ENCODE measurements at regions not wholly inside any gene's neighbourhood (a gene's known extent, or its start where the extent isn't known, plus 50 kb on each side); places are given as distances from the start of the nearest gene placed in this dataset.
A peak's percentile ranks its signal among the peaks of the same experiment; 100 is the strongest.

DNA sequence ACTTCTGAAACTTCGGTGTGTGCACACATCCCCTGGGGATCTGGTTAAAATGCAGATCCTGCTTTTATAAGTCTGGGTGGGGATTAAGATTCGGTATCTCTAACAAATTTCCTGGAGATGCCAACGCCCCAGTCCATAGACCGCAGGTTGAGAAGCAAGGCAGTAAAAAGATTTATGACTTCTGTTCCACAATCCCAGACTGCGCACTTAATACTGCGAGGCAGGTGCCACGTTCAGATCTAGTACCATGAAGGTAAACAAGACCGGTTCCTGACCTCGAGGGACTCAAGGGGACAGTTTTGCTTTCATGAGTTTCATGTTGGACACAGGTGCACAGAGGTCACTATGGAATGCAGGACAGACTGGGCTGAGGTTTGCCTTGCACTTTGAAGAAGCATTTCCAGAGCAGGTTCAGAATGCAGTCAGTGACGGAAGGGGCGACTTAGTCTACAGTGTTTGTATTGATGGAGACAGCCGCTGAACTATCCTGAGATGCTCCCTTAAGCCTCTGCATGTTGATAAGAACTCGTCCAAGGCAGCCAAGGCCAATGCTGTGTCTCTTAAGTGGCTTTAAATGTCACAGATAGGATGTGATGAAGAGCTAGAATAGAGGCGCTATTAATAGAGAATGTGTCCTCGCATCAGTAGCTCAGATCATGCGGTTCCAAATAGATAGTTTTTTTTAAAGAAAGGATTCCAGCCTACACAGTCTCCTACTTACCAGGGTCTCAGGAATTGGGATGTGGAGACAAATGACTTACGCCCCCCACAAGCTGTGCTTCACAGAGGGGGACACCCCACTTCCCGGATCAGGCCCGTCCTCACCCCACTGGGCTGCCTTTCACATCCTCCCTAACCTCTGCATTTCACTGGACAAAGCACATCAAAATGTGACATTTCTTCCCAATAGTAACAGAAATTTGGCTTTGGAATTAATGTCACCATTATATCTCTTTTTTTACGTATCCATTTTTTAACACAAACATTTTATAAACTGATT is 97.1 kb upstream of the IRS2 start:
- DNase-seq (ENCODE audit: low spot score), result no peak

- DNase-seq (ENCODE audit: low spot score), result no peak
Observed at GRCh38 chr13:109881961-109882558, 95.7 kb upstream of the IRS2 start.

DNA sequence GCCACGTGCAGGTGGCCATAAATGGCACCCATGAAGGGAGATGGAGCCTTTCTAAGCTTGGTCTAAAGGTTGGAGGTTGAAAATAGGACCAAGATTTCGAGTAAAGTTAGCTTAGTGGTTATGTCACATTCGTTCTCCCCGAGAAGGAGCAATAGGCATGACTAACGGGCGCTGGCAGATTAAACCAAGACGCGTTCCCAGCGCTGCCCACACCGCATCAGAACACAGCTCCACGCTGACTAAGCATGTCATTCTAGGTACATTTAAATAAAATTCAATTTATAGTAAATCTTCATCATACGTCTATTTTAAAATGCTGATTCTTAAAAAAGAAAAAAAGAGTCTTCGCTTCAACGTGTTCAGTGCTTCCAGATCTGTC is 95.0 kb upstream of the IRS2 start:
- no peak for DNase-seq (ENCODE audit: low spot score)

- DNase-seq (ENCODE audit: low spot score), result no peak
Observed at GRCh38 chr13:109880371-109881346, 94.3 kb upstream of the IRS2 start.

- no peak for DNase-seq (ENCODE audit: low spot score)
Observed at GRCh38 chr13:109879338-109879737, 93.0 kb upstream of the IRS2 start.

GRCh38 chr13:109877809-109878208 is 91.4 kb upstream of the IRS2 start:
- DNase-seq (ENCODE audit: low spot score), result no peak

- no peak for DNase-seq (ENCODE audit: low spot score)
Observed at GRCh38 chr13:109875746-109876145, 89.4 kb upstream of the IRS2 start.

GRCh38 chr13:109874484-109875454 is 88.4 kb upstream of the IRS2 start:
- peak; percentile 42 for DNase-seq (ENCODE audit: low spot score)

GRCh38 chr13:109873351-109874123 is 87.2 kb upstream of the IRS2 start:
- no peak for DNase-seq (ENCODE audit: low spot score)

GRCh38 chr13:109872864-109873263 is 86.5 kb upstream of the IRS2 start:
- DNase-seq (ENCODE audit: low spot score), result no peak

DNA sequence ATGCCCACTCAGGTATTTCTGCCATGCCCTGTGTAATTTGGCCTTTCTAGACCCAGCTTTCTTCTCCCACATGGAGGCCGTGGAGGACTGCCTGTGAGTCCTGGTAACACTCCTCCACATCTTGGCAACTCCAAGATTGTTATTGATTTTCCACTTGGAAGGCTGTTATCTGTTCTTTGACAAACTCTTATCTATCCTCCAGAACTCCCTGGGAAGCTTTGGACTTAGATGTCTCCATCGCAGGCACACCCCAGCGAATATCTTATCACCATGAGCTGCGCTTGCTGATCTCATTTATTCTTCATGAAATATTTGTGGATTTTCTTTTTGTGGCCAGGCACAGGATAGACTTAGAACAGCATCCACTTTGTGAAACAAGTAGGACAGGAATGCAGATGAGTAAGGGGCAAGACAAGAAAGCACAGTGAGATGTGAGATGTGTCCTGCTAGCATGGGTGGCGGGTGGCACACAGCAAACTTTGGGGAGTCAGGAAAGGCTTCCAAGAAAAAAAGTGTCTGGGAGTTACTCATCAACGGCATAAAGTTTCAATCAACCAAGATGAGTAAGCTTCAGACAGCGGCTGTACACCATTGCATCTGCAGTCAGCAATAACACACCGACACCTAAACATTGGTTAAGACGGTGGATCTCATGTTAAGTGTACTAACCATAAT is 84.5 kb upstream of the IRS2 start:
- no peak for DNase-seq (ENCODE audit: low spot score)

DNA sequence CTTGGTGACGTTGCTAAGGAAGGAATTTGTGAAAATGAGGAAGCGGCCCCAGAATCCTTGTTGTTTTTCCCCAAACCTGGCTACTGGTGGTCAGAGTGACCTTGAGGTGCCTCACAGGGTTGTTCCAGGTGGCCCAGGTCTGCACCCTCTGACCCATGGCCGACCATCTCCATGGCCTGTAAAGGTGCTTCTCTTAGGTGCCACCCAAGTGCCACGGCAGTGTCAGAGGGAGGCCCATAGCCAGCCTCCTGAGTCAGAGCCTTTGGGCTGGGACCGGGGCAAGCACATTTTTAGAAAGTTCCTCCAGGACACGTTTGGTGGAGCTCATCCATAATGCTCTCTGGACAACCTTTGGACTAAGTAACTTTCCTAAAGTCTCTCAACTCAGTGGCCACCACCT is 83.9 kb upstream of the IRS2 start:
- DNase-seq (ENCODE audit: low spot score), result no peak

DNA sequence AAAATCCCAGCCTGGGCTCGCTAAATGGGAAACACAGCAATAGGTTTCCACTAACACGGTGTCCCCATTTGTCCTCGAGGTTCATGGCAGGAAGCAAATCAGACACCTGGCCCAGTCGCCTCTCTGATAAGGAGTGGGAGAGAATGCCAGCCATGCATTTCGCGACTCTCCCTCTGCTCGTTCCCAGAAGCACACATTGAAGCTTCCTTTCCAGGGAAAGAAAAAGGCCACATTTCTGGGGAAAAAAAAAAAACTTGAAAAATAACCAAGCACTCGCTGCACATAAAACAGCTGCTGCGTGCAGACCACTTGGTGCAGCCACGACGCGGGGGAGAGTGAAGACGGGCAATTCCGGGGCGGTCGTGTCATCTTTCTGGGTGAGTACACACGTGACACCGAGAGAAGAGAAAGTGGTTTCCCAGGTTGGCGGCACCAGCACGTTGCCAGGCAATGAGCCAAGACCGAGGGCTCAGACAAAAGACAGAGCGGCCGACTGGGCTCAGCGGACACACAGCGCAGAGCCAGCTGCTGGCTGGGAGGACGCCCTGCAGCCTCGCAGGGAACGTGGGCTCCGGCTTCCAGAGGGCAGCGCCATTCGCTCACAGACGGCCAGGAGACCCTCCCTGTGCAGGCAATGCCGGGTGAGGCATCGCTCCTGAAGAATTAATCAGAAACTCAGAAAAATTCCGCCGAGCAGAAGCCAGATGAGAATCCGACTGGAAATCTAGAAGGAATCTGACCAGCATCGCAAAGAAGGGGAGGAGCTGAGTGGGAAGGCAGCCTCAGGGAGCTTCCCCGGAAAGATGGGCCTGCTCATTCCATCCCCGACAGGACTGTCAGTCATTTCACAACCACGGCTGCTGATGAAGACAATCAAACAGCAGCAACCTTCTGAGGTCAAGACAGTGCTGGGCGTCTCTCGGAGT is 83.2 kb upstream of the IRS2 start:
- peak; percentile 73 for DNase-seq (ENCODE audit: low spot score)

- peak; percentile 21 for DNase-seq (ENCODE audit: low spot score)
Observed at GRCh38 chr13:109868578-109869311, 82.4 kb upstream of the IRS2 start.

DNA sequence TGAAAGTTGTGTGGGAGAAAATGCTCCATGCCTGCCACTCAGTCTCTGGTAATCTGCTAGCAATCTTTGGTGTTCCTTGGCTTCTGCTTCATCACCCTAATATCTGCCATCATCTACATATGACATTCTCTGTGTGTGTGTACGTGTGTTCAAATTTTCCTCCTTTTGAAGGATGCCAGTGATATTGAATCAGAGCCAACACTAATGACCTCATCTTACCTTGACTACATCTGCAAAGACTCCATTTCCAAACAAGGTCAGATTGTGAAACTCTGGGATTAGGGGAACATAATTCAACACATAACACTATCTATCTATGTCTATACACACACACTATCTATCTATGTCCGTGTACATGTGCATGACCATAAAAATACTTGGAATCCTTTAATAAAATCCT is 81.4 kb upstream of the IRS2 start:
- DNase-seq (ENCODE audit: low spot score), result no peak

DNA sequence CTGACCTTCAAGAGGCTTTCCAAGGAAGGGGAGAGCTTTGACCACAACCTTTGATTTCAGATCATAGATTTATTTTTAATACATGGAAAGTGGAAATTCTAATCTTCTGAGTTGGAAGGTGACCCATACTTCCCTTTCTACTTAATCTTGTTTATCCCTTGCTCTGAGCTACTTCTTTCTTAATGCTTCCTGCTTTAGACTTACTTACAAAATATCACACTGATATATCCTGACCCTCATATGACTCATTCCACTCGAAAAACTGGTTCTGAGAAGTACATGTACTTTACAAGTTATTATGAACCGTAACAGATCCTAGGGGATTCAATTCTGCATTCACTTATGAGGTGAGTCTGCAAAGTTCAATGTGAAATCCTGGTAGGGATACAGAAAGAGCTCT is 76.2 kb upstream of the IRS2 start:
- DNase-seq (ENCODE audit: low spot score), result peak; percentile 22

- DNase-seq (ENCODE audit: low spot score), result no peak
Observed at GRCh38 chr13:109859898-109860297, 73.5 kb upstream of the IRS2 start.
